GM21447 (cell line): ENCODE measurements at regions not wholly inside any gene's neighbourhood (a gene's known extent, or its start where the extent isn't known, plus 50 kb on each side); places are given as distances from the start of the nearest gene placed in this dataset.
"Not testable (repeated sequence)": the region's sequence is repeated elsewhere in the genome, so short reads cannot be mapped to it uniquely, and the experiment has no call there.

Experiments used
- ATAC-seq: cut with Tn5 transposase; IDR thresholded peaks from one replicate; pipeline ENCODE4 v1.9.1; 2021; ENCODE audit not compliant: unreplicated experiment

DNA sequence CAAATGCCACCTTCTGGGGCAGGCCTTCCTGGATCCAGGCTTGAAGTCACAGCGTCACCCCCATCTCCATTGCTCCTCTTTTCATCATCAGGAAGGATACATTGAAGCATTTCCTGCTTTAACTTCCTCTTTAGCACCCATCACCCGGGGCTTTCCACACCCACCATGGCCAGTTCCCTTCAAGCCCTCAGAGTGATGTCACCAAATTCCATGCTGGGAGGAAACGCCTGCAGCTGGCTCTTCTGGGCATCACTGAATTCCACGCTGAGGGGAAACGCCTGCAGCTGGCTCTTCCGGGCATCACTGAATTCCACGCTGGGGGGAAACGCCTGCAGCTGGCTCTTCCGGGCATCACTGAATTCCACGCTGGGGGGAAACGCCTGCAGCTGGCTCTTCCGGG is 354.6 kb downstream of the SMOC2 start:
- ATAC-seq = not testable (repeated sequence)

GRCh38 chr6:168794491-168794890 is 353.5 kb downstream of the SMOC2 start:
- ATAC-seq = no peak

DNA sequence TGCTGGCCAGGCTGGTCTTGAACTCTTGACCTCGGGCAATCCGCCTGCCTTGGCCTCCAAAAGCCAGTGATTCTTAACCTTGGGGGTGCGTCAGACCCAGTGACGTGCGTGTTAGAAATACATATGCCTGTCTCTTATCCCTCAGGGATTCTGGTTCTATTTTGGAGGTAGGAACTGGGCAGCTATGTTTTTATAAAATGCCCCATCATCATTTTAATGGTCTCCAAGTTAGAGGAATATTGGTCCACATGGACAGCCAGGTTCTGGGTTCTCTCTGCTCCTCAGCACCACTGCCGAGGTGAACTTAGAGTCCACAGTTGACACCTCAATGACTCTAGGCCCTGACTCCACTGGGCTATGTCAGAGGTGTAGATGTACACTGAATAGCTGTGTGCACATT is 352.7 kb downstream of the SMOC2 start:
- no peak for ATAC-seq

DNA sequence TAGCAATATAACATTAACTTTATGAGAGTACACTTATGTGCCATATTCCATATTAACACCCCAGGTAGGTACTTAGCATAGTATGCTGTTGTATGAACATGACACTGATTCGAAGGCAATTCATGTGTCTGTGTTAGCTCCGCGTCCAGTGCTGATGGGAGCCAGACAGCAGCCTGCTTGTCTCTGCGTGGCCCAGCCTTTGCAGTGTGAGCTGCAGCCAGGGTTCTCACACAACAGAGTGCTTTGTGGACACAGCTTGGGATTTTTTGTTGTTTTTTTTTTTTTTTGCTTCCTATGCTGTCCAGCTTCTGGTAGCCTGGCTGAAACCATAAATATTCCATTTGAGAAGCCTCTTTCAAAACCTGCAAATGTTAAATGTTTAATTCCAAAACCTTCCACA is 350.9 kb downstream of the SMOC2 start:
- ATAC-seq = no peak

DNA sequence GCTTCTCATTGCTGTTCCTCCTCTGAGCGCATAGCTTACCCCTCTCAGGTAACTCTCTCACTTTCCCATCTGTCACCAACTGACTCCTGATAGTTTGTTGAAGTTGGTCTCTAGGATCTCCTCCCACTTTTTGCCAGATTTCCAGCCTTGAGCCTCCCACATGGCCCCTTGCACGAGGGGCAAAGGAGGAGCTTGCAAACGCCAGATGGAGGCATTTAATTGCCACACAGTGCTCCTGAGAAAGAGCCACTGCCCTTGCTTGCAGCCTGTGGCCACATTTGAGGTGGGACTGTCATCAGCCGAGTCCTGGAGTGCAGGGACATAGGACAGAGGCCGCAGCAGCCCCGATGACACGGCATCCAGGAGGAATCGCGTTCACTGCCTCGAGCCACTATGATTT is 348.7 kb downstream of the SMOC2 start:
- ATAC-seq = no peak

DNA sequence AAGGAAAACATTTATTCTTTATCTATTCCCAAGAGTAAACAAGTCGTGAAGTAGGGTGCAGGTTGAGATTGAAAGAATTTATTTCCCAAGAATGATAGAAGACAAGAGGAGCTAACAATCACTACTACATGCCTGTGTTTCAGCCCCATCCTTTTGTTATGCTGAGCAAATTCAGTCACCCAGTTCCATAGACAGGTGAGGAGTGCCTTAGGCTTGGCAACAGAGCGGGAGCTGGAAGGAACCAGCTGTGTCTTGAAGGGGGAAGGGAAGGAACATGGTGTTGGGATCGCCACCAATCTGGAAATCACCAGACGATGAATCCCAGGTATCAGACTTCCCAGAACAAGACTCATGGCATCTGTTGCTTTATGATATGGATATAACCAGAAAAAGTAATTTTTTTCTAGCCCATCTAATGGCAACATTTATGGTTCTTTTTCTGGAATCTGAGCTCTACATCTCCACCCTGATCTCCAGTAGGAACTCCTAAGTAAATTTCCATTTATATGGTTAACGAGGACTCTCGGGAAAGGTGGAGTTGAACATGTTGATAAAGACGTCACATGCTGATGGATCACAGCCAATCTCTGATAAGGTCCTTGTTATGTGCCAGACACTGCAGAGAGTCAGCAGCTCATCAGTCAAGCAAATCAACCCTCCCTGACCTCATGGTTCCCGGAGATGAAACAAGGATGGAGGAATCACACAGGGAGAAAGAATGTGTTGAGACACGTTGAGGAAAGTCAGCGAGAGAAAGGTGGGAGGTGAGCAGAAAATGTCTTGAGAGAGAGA is 344.9 kb downstream of the SMOC2 start:
- ATAC-seq = no peak

- no peak for ATAC-seq
Measured at GRCh38 chr6:168784426-168784825, 343.4 kb downstream of the SMOC2 start.

DNA sequence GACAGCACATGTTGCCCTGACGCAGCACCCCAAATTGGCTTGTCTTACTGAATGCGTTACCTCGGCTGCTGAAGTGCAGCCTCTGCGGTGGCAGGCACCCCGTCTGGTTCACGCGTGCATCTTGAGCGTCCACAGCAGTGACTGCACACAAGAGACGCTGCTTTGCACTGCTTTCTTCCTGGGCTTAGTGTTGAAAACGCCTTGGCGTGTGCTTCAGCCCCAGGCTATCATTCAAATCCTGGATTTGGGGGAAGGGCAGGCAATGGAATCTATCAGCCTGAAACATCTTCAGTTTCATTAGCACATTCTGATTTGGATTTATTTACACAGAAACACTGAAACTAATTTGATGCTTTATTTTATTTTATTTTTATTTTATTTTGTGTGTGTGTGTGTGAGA is 342.7 kb downstream of the SMOC2 start:
- no peak for ATAC-seq

- no peak for ATAC-seq
Measured at GRCh38 chr6:168782187-168782751, 341.3 kb downstream of the SMOC2 start.

GRCh38 chr6:168778201-168778600 is 337.2 kb downstream of the SMOC2 start:
- no peak for ATAC-seq

DNA sequence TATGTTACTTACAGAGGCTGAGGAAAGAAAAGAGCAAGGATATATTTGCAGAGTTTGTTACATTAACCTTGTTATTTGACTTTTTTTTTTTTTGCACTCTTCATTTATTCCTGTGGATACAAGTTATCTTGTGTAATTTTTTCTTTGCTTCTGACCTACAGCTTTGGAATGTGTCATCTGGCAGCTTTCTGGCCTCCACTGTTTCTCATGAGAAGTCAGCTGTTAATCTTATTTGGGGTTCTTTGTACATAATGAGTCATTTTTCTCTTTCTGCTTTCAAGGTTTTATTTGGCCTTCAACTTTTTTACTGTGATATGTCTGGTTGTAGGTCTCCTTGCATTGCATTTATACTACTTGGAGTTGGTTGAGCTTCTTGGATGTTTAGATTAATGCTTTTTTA is 333.4 kb downstream of the SMOC2 start:
- ATAC-seq = no peak

DNA sequence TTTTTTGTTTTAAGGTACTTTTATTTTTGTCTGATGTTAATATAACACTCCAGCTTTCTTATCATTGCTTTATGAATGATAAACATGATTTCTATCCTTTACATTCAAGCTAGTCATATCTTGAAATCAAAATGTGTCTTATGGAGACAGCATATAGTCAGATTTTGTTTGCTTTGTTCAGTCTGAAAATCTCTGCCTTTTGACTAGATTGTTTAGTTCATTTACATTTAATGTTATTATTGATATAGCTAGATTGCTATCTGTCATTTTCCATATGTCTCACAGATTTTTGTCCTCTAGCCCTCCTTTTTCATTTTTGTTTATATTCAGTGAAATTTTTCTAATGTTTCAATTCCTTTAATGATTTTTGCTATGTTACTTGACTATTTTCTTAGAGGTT is 332.8 kb downstream of the SMOC2 start:
- no peak for ATAC-seq

DNA sequence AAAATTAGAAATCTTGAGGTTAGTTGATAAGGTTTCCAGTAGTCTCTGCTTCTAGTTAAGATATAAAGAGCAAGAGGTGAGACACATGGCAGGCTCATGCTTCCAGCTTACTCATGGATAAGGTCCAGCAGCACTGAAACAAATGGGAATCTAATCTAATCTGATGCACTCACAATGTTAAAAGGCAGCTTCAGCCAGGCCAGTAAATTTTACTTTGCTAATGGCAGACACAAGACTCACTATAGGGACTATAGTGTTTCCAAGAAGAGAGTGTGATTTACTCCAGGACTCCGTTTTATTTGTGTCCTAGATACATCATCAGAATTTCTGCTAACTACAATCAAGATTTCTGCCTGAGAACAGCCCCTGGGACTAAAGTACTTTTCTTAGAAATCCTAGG is 324.8 kb downstream of the SMOC2 start:
- ATAC-seq = no peak

GRCh38 chr6:168756009-168756634 is 315.1 kb downstream of the SMOC2 start:
- ATAC-seq = no peak

GRCh38 chr6:168746643-168747042 is 305.7 kb downstream of the SMOC2 start:
- no peak for ATAC-seq

GRCh38 chr6:168746013-168746412 is 305.0 kb downstream of the SMOC2 start:
- no peak for ATAC-seq

GRCh38 chr6:168744861-168745260 is 303.9 kb downstream of the SMOC2 start:
- ATAC-seq = no peak

- ATAC-seq = no peak
Measured at GRCh38 chr6:168741942-168742782, 301.2 kb downstream of the SMOC2 start.

DNA sequence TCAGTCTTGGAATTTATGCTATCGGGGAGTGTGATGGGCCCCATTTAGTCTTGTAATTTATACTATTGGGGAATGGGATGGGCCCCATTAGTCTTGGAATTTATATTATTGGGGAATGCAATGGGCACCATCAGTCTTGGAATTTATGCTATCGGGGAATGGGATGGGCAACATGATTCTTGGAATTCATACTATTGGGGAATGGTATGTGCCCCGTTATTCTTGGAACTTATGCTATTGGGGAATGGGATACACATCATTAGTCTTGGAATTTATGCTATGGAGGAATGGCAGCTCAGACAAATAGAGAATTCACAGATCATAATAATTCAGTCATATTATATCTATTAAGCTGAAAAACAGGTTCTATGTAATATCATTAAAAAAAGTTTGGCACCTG is 300.3 kb downstream of the SMOC2 start:
- no peak for ATAC-seq

DNA sequence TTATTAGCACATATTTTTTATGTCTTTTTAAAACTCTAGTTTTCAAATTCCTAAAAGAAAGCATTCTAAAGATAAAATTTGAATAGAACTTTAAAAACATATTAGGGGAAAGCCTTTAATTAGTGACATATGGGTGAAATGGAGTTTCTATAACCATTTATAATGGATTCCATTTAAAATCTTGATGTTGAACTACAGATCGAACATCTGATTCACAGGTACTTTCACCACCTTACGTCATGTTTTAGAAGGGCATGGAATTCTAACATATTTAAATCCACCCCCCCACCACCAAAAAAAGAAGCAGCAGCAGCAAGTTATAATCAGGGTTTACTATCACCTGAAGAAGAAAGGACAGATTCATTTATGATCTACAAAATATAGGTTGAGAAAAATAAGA is 298.4 kb downstream of the SMOC2 start:
- no peak for ATAC-seq

DNA sequence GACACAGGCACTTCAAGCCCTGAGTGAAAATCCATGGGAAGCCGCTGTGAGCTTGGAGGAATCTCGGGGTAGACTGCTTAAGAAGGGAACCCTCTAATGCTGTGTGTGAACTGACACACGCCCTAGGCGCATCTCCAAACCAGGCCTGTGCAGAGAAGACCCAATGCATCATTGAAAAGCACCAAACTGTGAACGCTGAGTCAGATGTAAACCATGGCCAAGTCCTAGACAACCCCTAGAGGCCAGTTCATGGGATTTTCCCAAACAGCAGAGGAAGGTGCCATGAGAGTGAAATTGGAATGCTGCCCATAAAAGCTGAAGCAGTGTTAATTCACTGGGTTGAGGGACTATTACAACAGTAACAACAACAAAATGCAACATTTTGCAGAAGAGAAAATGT is 296.5 kb downstream of the SMOC2 start:
- ATAC-seq = no peak

DNA sequence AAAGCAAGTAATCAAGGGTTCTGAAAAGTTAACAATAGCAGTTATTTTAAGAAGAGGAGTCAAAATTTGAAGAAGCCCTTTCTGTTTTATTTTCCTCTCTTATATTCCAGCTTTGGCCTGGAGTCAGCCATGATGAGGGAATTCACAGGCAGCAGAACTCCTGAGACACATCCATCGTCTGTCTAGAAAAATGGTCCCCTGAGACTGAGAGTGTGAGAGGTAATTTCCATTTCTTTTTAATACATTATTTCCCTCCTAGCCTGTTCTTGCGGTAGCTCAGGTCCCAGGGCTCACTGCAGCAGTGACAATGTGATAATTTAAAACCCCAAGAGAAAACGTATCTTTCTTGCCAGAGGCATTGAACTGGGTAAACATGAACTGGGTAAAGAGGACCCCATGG is 296.0 kb downstream of the SMOC2 start:
- no peak for ATAC-seq
